Right lobe of liver (tissue), 6 donors: ENCODE measurements at regions not wholly inside any gene's neighbourhood (a gene's known extent, or its start where the extent isn't known, plus 50 kb on each side); places are given as distances from the start of the nearest gene placed in this dataset.

Source experiments
- ATAC-seq, 4 donors: fragments of 200-7000 bp; cut with Tn5 transposase; one replicate each; pipeline ENCODE4 v1.9.1; 2020; ENCODE audit warnings: mild to moderate bottlenecking in 4 of 4, moderate library complexity in 4 of 4
- DNase-seq, 3 donors: peaks; one replicate each; pipeline ENCODE4 v3.0.0-alpha.2; 2020
- H3K27ac ChIP-seq, 3 donors: fragments of 200-600 bp; one replicate each; pipeline ENCODE4 v1.8.0; 2022
- H3K27me3 ChIP-seq, 2 donors: fragments of 200-600 bp; one replicate each; pipeline ENCODE4 v1.8.0; 2022
- H3K36me3 ChIP-seq, 4 donors: fragments of 200-600 bp; sonication (generic) in 1 of 4; one replicate each; pipeline versions ENCODE4 v1.5.1 to v1.8.0; 2017 to 2022; ENCODE audit warnings: control low read depth in 1 of 4
- H3K4me1 ChIP-seq, 4 donors: fragments of 200-600 bp; sonication (generic) in 1 of 4; one replicate each; pipeline versions ENCODE4 v1.5.1 to v1.8.0; 2017 to 2022; ENCODE audit warnings: control low read depth in 1 of 4
- H3K4me3 ChIP-seq, 3 donors: fragments of 200-600 bp; one replicate each; pipeline ENCODE4 v1.8.0; 2022
- H3K9me3 ChIP-seq, 4 donors: fragments of 200-600 bp; sonication (generic) in 1 of 4; one replicate each; pipeline versions ENCODE4 v1.5.1 to v1.8.0; 2017 to 2022; ENCODE audit warnings: control low read depth in 1 of 4
- POLR2A ChIP-seq: fragments of 450-650 bp; IDR thresholded peaks from one replicate; pipeline ENCODE4 v1.6.1; 2017; ENCODE audit warnings: antibody characterized with exemption, mild to moderate bottlenecking
- WGBS: methylation state at CpG from one replicate; pipeline ENCODE4 v1.1.6; 2018; ENCODE audit warnings: low coverage, low lambda C conversion rate; ENCODE audit not compliant: insufficient coverage; ENCODE audit errors: missing lambda C conversion rate; 5-methylcytosine and 5-hydroxymethylcytosine counted together
- intact Hi-C, 2 donors: fragments of 100-400 bp; cut with DNase I; formaldehyde crosslinking; loops; one replicate each; pipeline versions ENCODE4 v1.11.2 to v1.14.1; 2022
- TF ChIP-seq, protein P1 (sequence below), 4 donors: fragments of 200-600 bp in 3 of 4; fragments of 450-650 bp in 1 of 4; IDR thresholded peaks; one replicate each; pipeline versions ENCODE4 v1.5.1 to v1.8.0; 2016 to 2022; ENCODE audit warnings: antibody characterized with exemption in 4 of 4, mild to moderate bottlenecking in 2 of 4
- donor health status: DM: no; HTN: yes; CAD: no.
- donor health status: DM: no; HTN: no; CAD: no.
- donor health status: DM: no; HTN: no; CAD: no.
- donor health status: DM: no; HTN: yes; CAD: no.
- donor health status: DM: no; HTN: yes; CAD: no.

DNA sequence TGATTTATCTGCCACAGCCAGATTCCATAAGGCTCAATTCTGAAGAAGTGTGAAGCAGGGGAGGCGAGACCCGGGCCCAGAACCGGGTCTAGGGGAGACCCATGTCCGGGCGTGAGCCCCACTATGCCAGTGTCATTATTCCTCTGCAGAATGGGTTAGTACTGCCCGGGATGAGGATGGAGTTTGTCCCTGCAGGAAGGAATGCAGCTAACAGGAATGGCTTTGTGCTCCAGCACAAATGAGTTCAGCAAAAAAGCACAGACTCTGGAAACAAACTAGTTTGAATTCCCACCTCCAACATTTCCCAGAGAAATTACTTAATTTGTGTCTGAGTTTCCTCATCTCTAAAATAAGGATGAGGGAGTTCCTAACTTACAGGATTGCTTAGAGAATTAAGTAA, 202.9 kb downstream of the SYK start:
- intact Hi-C loops, result no loop called here
- H3K9me3 ChIP-seq, result no peaks in the 10 kb centered on the region
- WGBS, result 91% methylated on average over 6 of the region's 6 CpGs
- no peak overlapping the region for H3K4me3 ChIP-seq
- H3K4me1 ChIP-seq, result peaks cover 0 to 19% (median 8%) of the 10 kb centered on the region in 4 donors
- no peaks in the 10 kb centered on the region for H3K27me3 ChIP-seq
- TF ChIP-seq, protein P1, sequence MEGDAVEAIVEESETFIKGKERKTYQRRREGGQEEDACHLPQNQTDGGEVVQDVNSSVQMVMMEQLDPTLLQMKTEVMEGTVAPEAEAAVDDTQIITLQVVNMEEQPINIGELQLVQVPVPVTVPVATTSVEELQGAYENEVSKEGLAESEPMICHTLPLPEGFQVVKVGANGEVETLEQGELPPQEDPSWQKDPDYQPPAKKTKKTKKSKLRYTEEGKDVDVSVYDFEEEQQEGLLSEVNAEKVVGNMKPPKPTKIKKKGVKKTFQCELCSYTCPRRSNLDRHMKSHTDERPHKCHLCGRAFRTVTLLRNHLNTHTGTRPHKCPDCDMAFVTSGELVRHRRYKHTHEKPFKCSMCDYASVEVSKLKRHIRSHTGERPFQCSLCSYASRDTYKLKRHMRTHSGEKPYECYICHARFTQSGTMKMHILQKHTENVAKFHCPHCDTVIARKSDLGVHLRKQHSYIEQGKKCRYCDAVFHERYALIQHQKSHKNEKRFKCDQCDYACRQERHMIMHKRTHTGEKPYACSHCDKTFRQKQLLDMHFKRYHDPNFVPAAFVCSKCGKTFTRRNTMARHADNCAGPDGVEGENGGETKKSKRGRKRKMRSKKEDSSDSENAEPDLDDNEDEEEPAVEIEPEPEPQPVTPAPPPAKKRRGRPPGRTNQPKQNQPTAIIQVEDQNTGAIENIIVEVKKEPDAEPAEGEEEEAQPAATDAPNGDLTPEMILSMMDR (IDR thresholded peaks at IDR 0.05), result no peak
- TF ChIP-seq POLR2A, result no peak
- no peak overlapping the region for H3K27ac ChIP-seq
- no peak for DNase-seq
- ATAC-seq, result no peak
- H3K36me3 ChIP-seq, result no peaks in the 10 kb centered on the region

DNA sequence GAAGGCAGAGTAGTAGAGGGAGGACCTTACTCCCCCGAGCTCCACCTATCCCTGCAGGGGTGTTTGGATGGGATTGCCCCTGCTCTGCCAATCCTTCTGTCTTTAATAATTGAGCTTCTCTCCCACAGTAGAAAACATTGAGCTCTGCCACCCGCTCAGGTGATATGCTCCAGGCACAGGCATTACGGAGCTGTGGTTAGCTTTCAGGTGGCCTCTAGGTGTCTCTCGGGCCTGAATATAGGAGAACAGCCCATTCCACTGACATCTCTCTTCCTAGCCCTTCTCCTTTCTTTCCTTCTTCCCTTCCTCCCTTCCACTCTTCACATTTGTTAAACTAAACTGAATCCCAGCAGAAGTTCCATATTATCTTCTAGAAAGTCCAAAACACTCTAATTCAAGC, 203.4 kb downstream of the SYK start:
- WGBS, result 65% methylated on average over 2 of the region's 4 CpGs
- DNase-seq (no peak), ATAC-seq (no peak)
- no peaks in the 10 kb centered on the region for H3K27me3 ChIP-seq
- no peaks in the 10 kb centered on the region for H3K9me3 ChIP-seq
- H3K4me3 ChIP-seq, result no peak overlapping the region
- no peak overlapping the region for H3K27ac ChIP-seq
- H3K36me3 ChIP-seq, result no peaks in the 10 kb centered on the region
- intact Hi-C loops, result no loop called here
- peaks cover 0 to 14% (median 6%) of the 10 kb centered on the region in 4 donors for H3K4me1 ChIP-seq
- TF ChIP-seq POLR2A, result no peak
- TF ChIP-seq, protein P1 (IDR thresholded peaks at IDR 0.05), result no peak

- Histone ChIP-seq H3K36me3 (no peaks in the 10 kb centered on the region), H3K4me3 (no peak overlapping the region), H3K9me3 (no peaks in the 10 kb centered on the region), H3K27ac (no peak overlapping the region), H3K4me1 (peaks cover 0 to 4% (median 2%) of the 10 kb centered on the region in 4 donors), H3K27me3 (no peaks in the 10 kb centered on the region)
- no peak for TF ChIP-seq POLR2A
- TF ChIP-seq, protein P1 (IDR thresholded peaks at IDR 0.05), result no peak
- ATAC-seq (no peak), DNase-seq (no peak)
- WGBS, result 74% methylated on average over 3 of the region's 3 CpGs
- intact Hi-C loops, result no loop called here
These were observed 204.4 kb downstream of the SYK start for GRCh38 chr9:91006046-91006445.

DNA sequence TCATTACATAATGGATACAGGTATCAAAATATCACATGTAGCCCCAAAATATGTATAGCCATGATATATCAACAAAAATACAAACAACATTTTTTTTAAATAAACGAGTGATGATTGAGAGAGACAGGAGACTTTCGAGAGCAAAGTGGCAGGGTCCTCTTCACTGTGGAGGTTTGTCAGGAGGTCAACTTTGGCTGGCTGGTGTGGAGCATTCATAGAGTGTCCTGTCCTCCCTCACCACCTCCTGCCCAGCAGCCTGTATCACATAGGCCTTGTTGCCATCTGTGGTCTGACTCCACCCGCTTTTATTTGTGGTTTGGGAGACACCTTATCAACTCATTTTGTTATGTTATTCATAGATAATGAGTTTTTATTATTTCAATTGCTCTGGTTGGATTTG, 206.9 kb downstream of the SYK start:
- Histone ChIP-seq H3K4me3 (no peak overlapping the region), H3K36me3 (no peaks in the 10 kb centered on the region), H3K4me1 (no peaks in the 10 kb centered on the region), H3K27ac (no peak overlapping the region), H3K9me3 (no peaks in the 10 kb centered on the region), H3K27me3 (no peaks in the 10 kb centered on the region)
- DNase-seq (no peak), ATAC-seq (no peak)
- intact Hi-C loops, result no loop called here
- 87% methylated on average over 3 of the region's 3 CpGs for WGBS
- no peak for TF ChIP-seq POLR2A
- TF ChIP-seq, protein P1 (IDR thresholded peaks at IDR 0.05), result no peak

DNA sequence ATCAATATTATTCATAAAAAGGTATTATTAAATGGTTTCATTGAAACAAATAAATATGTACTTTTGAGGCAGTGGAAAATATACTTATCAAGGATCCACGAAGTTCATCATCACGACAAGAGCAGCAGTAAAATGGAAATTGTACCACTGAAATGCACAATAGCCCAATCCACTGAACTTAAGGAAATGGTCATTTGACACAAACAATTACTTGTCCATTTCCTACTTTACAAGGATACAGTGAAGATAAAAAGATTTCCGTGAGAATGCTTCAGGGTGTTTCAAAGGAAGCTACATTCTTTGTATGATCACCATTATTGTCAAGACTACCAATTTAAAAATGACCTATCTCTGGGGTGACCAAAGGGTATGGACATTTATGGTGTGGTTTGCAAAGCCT, 210.3 kb downstream of the SYK start:
- Histone ChIP-seq H3K9me3 (no peaks in the 10 kb centered on the region), H3K36me3 (no peaks in the 10 kb centered on the region), H3K27ac (no peak overlapping the region), H3K4me3 (no peak overlapping the region), H3K4me1 (no peaks in the 10 kb centered on the region), H3K27me3 (no peaks in the 10 kb centered on the region)
- WGBS, result 54% methylated on average over 3 of the region's 3 CpGs
- no peak for ATAC-seq
- no peak for DNase-seq
- TF ChIP-seq, protein P1 (IDR thresholded peaks at IDR 0.05), result no peak
- no peak for TF ChIP-seq POLR2A
- intact Hi-C loops, result no loop called here
